GM21529 (cell line): ENCODE measurements at regions not wholly inside any gene's neighbourhood (a gene's known extent, or its start where the extent isn't known, plus 50 kb on each side); places are given as distances from the start of the nearest gene placed in this dataset.
A peak's percentile ranks its signal among the peaks of the same experiment; 100 is the strongest.

Experiments used
- ATAC-seq: cut with Tn5 transposase; IDR thresholded peaks from one replicate; pipeline ENCODE4 v1.9.1; 2021; ENCODE audit not compliant: unreplicated experiment

DNA sequence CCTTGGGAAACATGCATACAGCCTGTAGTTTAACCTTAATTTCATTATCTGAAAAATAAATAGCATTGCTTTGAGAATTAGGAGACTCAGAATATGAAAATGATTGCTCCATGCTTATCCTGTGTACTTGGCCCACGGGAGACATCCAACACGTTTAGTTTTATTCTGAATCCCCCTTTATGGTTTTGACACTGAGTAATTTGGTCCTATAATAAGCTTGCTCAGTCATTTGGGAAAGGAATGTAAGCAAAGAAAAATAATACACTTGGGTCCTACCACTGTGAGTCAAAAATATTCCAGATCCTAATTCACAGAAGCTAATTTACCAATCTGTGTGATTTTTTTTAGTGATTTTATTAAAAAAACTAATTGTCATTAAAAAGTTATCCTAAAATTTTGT, 557.3 kb downstream of the USP25 start:
- ATAC-seq, result no peak

DNA sequence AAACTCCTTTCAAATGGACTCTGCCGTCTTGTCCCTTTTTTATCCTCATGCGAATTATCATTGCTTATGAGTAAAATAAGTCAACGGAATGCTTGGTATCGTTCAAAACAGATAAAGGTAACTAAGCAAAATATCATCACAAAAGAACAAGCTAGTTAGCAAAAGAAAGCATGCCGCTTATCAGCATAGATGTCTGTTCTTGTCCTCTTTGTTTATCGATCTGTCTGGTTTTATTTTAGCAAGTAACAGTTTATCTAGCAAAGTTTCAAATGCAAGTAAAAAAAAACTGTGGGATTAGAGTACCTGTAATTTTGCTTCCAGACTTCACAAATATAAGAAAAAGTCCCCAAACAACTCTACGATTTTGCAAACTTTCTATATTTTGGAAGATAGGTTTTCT, 561.5 kb downstream of the USP25 start:
- no peak for ATAC-seq

DNA sequence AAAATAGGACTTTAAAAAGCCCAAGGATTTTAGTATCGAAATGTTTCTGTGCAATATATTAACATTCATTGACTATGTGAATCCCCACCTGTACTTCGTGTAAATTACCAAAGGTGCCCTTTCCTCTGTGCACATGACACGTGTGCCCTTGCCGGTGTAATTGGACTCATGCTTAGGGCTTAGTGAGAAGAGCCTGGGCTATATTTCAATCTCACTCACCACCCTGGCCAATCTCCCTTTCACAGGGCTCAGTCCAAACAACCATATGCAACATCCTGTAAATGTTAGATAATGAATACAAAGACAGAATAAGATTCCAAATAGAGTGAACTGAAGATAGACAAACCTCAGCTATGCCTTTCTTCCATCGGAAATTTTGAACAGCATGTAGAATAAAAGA, 564.3 kb downstream of the USP25 start:
- ATAC-seq, result no peak

DNA sequence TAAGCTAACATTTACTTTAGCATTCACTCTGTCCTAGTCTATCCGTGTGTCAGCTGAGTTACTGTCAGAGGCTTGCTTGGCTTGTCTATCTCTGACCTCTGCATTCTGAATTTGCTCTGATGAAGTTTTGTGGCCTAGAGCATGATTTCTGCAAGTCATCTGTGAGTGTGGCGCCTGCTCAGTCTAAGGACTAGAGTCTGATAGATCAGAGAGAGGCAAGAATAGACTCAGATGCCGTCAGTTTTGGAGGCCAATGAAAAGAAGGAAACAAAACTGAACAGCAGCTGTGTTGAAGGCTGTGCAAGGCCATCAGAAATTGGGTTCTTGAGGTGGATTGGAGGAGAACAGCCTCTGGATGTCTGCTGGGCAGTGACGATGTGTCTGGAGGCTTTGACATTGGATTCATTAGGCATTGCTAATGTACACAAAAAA, 573.1 kb downstream of the USP25 start:
- ATAC-seq, result no peak

DNA sequence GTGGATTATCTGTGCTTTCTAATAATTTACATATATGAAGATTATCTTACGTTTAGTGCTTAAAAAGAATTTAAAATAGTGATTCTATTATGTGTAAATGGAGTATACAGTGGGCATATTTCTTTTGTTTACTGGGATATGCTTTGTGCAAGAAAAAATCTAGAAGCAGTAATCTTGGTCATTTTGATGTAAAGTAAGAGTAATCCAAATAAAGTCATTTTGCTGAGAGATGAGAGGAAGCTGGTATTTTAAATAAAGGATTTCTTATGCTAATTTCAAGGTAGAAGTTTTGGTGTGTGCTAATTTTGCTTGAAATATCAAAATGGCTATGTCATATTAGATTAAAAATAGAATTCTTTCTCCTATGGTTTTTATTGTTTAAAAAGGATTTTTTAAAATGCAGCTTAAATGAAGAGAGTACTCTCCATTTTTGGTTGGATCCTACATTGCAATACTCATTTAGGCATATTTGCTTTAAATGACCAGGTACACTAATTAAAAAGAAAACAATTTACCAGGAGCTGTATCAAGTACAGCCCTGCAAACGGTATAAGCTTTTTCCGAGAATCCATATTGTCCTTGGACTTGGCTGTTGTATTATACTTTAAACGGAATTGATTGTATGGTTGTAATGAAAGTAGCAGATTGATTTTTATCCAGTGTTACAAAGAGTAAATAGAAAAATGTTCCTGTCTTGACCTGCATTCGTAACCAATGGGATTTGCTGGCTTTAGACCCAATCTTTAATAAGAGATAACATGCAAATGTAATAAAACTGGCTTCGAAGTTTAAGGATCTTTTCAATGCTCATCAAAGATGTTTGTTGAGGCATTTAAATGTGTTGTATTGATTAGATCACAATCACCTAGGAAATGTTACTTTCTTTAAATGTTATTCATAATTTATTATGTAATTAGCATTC, 574.7 kb downstream of the USP25 start:
- no peak for ATAC-seq

DNA sequence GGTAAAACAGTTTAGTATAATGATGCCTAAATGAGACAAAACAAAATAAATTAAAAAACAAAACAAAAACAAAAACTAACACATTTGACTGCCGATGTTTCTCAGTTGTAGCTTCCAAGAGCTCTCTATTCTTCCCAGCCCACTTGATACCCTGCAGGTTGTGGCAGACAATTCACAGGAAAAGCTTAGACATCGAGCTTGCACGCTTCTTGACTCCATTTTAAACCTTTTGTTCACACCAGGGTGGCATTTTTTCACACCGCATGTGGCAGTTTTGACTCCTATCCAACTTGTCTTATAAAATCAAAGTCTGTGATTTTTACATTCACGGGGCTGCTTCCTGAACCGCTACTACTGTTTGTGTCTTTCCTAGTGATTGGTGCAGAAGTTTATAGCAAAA, 575.9 kb downstream of the USP25 start:
- ATAC-seq, result no peak

DNA sequence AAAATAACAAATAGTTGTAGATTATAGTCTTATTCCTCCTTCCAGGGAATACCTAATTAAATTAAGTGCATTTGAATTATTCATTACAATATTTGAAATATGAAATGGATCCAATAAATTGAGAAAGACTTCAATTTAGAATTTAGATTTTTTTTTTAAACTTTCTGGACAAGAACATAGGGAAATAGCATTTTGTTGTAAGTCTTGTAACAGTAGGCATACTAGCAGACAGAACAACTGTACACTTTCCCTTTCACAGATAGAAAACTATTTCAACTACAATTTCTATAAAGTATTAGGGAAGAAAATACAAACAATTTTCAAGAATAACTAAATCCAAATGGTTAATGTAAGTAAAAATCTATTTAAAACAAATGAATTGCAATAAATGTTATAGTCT, 577.5 kb downstream of the USP25 start:
- no peak for ATAC-seq

DNA sequence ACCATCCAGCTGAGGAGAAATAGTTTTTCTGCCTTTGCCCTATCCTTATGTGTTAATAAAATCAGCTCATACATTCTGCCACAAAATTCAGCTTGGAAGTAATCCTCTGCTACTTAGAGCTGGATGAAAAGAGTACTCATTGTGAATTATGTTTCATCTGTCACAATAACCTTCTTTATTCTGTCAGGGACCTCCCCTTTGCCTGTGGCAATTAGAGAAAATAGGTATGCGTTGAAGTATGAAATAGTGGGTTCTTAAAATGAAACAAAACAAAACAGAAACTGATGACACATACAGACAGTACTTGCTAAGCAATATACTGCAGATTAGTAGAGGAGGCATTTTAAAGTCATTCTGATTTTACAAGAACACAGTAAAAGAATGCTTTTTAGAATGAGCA, 578.5 kb downstream of the USP25 start:
- ATAC-seq, result no peak

DNA sequence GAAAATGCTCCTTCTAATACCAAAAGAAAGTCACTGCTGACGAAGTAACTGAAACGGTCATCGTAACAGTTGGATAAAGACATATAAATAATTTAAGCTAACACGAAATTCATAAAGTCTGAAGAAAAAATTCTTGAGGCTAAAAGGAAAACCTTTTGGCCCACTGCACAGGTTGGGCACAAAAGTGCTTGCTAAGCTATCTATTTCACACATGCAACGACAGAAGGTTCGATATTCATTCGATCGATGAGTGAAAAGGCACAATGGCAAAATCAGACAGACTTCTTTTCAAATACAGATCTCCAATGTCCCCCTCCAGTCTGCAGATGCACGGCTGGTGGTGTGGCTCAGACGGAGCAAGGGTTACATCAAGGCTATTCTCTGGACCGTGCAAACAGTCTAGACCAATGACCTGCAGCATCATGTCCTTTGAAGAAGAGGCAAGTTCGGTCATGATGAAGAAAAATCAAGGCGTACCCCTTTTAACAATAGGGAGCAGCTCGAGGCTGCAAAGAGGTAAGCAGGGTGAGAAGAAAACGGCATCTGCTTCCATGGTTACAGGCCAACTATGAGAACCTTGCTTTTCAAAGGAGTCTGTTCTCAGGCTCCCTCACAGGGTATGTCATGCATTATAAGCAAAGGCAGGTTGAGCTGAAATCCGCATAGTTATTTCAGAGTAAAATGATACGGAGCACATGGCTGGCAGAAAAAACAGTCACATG, 579.6 kb downstream of the USP25 start:
- no peak for ATAC-seq

DNA sequence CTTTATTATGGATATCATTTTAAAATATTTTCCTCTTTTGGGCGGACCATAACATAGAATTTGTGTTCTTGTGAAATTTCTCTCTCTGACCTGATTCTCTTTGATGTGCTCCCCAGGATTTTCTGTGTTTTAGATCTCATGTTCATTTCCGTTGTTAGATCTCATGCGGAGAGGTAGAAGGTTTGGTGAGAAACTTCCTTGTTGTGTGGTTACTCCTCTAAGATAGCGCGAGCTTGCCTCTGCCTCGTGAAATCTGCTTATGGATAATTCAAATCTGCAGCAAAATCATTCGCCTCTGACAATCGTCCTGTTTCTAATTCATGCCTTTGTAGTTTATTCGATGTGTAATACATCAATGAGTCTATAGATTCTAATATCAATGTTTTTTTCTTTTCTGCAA, 580.4 kb downstream of the USP25 start:
- no peak for ATAC-seq

DNA sequence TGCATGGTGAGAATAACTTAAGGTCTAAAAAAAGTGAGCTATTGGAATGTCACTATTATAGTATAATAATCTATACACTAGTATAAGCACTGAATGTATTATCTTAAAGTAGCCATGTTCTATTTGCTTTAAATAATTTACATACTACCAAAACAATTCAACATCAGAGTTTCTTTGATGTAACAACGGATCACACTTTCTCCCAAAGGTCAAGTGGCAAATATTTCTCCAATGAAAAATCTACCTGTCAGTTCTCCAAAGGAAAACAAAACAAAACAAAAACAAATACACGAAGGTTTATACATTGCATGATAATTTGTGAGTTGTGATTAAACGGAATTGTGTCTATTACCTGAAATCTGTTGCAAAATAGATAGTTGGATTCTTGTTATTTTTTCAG, 581.4 kb downstream of the USP25 start:
- ATAC-seq, result no peak

DNA sequence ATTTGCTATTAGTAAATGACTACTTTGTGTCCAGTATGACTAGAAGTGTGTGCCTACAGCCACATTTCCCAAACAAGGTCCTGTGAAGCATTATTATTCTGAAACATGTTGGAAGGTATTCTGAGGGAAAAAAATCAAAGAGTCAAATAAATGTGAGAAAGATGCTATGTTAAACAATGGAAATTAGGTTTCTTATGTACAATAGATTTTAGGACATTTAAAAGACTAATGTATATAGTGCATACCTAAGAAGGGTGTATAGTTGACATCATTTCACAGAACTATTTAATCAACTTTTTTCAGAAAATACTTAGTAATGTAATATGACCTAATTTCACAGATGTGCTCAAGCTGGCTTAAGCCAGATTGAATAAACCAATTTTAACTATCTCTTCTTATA, 582.5 kb downstream of the USP25 start:
- no peak for ATAC-seq

DNA sequence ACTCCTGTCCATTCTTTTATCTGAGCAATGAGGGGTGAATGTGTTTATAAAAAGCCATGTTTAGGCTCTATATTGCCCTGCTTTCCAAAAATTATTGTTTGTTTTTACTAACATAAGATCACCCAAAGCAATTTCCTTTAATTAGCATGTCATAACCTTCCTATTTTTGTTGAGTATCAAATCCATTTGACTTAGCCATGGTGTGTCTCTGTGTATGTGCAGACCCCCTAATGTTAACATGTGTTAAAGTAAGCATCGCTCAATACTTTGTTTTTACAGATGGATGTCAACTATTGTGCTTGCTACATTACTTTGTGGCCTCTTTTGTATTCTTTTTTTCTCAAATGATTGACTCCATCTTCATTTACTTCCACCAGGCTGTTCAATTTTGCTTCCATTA, 585.4 kb downstream of the USP25 start:
- ATAC-seq, result no peak

DNA sequence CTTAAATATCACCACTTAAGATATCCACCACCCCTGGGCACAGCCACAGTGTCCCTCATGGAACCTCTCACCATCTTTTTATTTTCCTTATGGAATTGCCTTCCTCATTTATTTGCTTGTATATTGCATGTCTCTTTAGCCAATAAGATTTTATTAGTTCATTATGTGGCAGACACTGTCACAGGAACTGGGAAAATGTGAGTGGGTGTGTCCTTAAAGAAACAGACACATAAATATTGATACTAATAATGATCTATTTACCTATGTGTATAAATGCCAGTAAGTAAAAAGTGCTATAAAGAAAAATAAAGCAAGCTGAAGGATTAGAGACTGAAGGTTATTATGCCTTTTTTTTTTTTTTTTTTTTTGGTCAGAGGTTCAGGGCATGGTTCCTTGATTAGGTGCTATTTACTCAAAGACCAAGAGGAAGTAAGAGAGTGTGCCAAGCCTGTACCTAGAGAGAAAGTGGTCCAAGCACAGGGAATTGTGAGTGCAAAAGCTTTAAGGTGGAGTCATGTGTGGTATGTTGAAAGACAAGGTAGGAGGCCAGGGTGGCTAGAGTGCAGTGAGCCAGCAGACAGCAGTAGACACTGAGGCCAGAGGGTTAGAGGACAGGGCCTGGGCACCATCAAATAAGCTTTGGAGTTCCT, 589.0 kb downstream of the USP25 start:
- no peak for ATAC-seq

DNA sequence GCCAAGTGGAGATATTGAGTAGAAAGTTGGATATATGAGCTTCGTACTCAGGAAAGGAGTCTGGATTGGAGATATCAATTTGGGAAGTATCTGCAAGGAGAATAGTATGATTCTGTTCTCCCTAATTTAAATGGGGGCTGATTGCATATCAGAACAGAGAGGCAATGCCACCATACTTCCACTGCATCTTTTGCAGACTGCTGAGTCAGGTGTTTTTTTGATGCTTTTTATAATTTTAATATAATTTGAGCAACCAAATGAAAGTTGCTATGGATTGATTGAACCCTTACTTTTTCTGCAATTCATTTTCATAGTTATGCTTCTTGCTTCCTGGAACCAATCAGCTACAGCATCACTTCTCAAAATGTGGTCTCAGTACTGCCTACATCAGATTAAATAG, 590.3 kb downstream of the USP25 start:
- ATAC-seq, result no peak

DNA sequence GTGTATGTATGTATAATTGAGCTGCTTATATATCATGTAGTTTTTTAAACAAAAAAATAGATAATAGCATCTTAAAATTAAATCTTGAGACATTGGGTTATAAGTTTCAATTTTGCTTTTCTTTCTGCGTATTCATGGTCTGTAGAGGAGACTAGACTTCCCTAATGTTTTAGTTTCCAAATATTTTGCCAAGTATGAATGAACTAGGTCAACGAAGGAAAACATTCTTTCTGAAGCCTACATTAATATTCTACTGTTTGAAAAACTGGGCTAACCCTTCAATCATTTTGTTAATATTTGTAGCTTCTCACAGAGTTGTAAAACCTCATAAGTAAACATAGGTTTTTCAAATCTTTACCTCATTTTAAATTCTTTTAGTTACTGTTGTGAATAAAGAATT, 592.7 kb downstream of the USP25 start:
- no peak for ATAC-seq

DNA sequence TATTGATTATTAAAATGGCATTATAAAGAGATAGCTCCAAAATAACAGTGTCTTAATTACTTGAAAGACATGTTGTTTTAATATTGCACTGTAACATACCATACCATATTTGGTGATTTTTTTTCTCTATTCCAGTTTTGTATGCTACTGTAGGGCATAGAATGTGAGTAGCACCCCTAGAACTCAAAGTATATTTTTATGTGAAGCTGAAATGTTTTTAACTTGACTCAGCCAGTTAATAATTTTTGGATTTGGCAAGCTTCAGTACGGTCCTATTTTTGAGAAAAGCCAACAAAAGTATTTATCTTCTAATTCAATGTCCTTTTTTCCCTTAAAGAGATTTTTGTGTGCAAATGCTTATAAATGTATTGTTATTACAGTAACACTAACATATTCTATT, 593.8 kb downstream of the USP25 start:
- no peak for ATAC-seq

DNA sequence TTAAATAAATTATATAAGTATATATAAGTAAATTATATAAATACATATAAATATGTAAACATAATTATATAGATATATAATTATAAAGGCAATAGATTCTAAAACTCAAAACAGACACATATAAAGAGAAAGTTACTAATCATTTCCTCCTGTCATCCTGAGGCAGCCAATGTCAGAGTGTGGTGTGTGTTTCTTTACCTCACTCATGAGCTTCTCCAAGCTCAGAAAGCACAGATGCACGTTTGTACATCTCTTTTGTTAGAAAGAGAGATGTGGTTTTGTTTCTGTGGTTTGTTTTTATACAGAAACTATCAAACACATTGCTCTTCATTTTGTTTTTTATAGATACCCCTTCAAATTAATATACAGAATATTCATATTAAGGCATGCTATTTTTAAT, 594.8 kb downstream of the USP25 start:
- no peak for ATAC-seq

DNA sequence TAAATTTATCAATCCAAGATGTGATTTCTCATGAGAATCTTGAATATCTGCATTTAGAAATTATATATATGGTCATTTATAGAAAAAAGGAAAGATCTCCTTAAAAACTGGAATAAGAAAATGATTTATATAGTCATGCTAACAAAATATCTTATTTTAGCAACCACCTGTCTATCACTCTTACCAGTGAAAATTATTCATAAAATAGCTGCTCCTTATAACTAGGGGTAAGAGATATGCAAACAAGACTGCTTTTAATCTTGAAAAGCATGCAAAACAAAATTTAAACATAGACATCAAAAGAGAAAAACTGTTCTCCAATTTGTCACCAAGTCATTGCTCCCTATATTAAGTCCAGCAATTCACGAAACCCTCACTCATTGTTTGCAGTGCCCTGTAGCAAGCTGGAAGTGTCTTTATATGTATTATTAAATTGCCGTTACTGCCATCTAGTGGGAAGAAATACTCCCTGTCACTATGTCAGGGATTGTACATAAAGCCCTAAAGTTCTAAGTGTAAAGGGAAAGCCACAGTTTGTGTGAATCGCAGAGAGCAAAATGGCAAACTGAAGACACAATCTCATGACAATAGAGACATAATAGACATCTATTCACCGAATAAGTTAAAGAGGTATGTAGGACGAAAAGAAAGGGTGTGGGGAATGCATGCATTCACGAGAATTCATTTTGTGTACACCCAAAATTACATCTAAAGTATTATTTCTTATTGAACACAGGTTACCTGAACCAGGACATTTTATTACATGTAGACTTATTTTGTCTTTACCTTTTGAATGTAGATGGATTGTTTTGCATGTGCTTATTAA, 600.5 kb downstream of the USP25 start:
- ATAC-seq, result peak; percentile 77

DNA sequence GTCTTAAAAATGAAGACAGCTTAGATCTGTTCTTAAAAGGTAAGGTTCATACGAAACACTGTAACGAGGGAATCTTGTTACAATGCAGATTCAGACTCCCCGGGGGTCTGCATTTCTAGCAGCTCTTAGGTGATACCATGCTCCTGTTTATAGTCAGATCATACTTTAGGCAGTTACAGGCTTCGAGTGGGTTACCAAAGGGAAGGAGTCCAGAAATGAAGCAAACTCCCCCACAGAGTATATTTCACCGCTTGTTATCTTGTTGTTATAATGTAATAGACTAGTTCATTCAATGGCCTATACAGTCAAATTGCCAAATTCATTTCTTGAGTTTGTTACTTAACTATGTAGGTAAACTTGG, 601.1 kb downstream of the USP25 start:
- no peak for ATAC-seq

DNA sequence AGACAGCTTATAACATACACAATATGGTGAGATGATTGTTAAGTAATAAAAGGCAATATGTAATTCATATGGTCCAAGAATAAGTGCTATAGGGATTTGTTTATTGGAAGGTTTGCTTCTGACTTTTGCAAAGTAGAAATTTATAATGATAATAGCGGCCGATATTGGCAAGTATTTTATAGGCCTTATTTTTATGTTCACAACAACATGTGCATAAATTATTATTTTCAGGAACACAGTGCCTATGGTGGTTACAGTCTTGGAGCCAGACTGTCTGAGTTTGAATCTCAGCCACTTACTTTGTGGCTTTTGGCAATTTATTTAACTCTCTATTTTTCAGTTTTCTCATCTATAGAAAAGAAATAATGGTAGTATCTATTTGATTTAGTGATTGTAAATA, 607.5 kb downstream of the USP25 start:
- no peak for ATAC-seq
